ENCODE measurements at regions not wholly inside any gene's neighbourhood (a gene's known extent, or its start where the extent isn't known, plus 50 kb on each side); places are given as distances from the start of the nearest gene placed in this dataset.
"Not testable (repeated sequence)": the region's sequence is repeated elsewhere in the genome, so short reads cannot be mapped to it uniquely, and the experiment has no call there.

GRCh38 chr2:242064364-242065250 is 195.1 kb downstream of the RTP5 start:
- no peak for DNase-seq (ENCODE audit: low spot score)
- no peak for TF ChIP-seq CTCF (IDR thresholded peaks at IDR 0.05; ENCODE audit: extremely low read depth, missing control alignments)

- DNase-seq (ENCODE audit: low spot score), result no peak
These were observed 195.9 kb downstream of the RTP5 start for GRCh38 chr2:242065426-242065825.

GRCh38 chr2:242069018-242069417 is 199.5 kb downstream of the RTP5 start:
- no peak for DNase-seq (ENCODE audit: low spot score)
- no peak for TF ChIP-seq CTCF (IDR thresholded peaks at IDR 0.05; ENCODE audit: extremely low read depth, missing control alignments)

More at GRCh38 chr2:242065426-242065825, 195.9 kb downstream of the RTP5 start:
- no peak for TF ChIP-seq CTCF (IDR thresholded peaks at IDR 0.05; ENCODE audit: extremely low read depth, missing control alignments)

GRCh38 chr2:242069938-242070395 is 200.4 kb downstream of the RTP5 start:
- DNase-seq (ENCODE audit: low spot score), result not testable (repeated sequence)

- not testable (repeated sequence) for DNase-seq (ENCODE audit: low spot score)
These were observed 201.2 kb downstream of the RTP5 start for GRCh38 chr2:242070726-242071125.

GRCh38 chr2:242071377-242071776 is 201.8 kb downstream of the RTP5 start:
- not testable (repeated sequence) for DNase-seq (ENCODE audit: low spot score)

- not testable (repeated sequence) for DNase-seq (ENCODE audit: low spot score)
These were observed 202.4 kb downstream of the RTP5 start for GRCh38 chr2:242071936-242072335.

- TF ChIP-seq CTCF (IDR thresholded peaks at IDR 0.05; ENCODE audit: extremely low read depth, missing control alignments), result no peak
- DNase-seq (ENCODE audit: low spot score), result no peak
These were observed 205.6 kb downstream of the RTP5 start for GRCh38 chr2:242075168-242075567.

GRCh38 chr2:242075696-242076095 is 206.2 kb downstream of the RTP5 start:
- no peak for DNase-seq (ENCODE audit: low spot score)
- TF ChIP-seq CTCF (IDR thresholded peaks at IDR 0.05; ENCODE audit: extremely low read depth, missing control alignments), result no peak

- DNase-seq (ENCODE audit: low spot score), result not testable (repeated sequence)
These were observed 206.7 kb downstream of the RTP5 start for GRCh38 chr2:242076184-242076583.

GRCh38 chr2:242078426-242078825 is 208.9 kb downstream of the RTP5 start:
- not testable (repeated sequence) for DNase-seq (ENCODE audit: low spot score)

- DNase-seq (ENCODE audit: low spot score), result not testable (repeated sequence)
These were observed 210.3 kb downstream of the RTP5 start for GRCh38 chr2:242079792-242080191.

GRCh38 chr2:242080575-242081214 is 211.2 kb downstream of the RTP5 start:
- not testable (repeated sequence) for DNase-seq (ENCODE audit: low spot score)

GRCh38 chr2:242084034-242084433 is 214.5 kb downstream of the RTP5 start:
- DNase-seq (ENCODE audit: low spot score), result not testable (repeated sequence)
